K562 (cell line): ENCODE measurements at regions not wholly inside any gene's neighbourhood (a gene's known extent, or its start where the extent isn't known, plus 50 kb on each side); places are given as distances from the start of the nearest gene placed in this dataset.

Experiments
- EHMT2 ChIP-seq: fragments of 450-650 bp; IDR thresholded peaks from 2 replicates; pipeline ENCODE4 v1.6.1; 2018; ENCODE audit warnings: antibody characterized with exemption
- GABPB1 ChIP-seq: sonication (generic); formaldehyde crosslinking; IDR thresholded peaks from 2 replicates; pipeline ENCODE4 v1.8.0; 2022; ENCODE audit warnings: mild to moderate bottlenecking, missing genetic modification reagents
- MEF2A ChIP-seq: IDR thresholded peaks from 2 replicates; pipeline ENCODE4 v1.6.1; 2011; ENCODE audit warnings: low read depth, mild to moderate bottlenecking, low read length, moderate library complexity; ENCODE audit not compliant: control insufficient read depth
- NFXL1 ChIP-seq: fragments of 450-650 bp; formaldehyde crosslinking; IDR thresholded peaks from 2 replicates; pipeline ENCODE4 v1.4.0; 2021; ENCODE audit warnings: mild to moderate bottlenecking
- SMARCC2 ChIP-seq: fragments of 450-650 bp; IDR thresholded peaks from 2 replicates; pipeline ENCODE4 v1.6.1; 2017; ENCODE audit warnings: antibody characterized with exemption, moderate library complexity, mild to moderate bottlenecking, low read depth
- TEAD4 ChIP-seq, 2 experiments: sonication (generic) in 1 of 2; formaldehyde crosslinking in 1 of 2; IDR thresholded peaks; 2 replicates each; pipeline versions ENCODE4 v1.6.1 to v1.8.0; 2012 to 2022; ENCODE audit warnings: borderline replicate concordance in 1 of 2, inconsistent platforms in 1 of 2, low read length in 1 of 2, mild to moderate bottlenecking in 1 of 2, missing genetic modification reagents in 1 of 2
- TF ChIP-seq, protein P1 (sequence below): fragments of 450-650 bp; IDR thresholded peaks from 2 replicates; pipeline ENCODE4 v1.6.1; 2016; ENCODE audit warnings: antibody characterized with exemption
- TF ChIP-seq, protein P2 (sequence below): fragments of 450-650 bp; formaldehyde crosslinking; IDR thresholded peaks from 2 replicates; pipeline ENCODE4 v1.4.0; 2020; ENCODE audit warnings: mild to moderate bottlenecking, moderate library complexity

DNA sequence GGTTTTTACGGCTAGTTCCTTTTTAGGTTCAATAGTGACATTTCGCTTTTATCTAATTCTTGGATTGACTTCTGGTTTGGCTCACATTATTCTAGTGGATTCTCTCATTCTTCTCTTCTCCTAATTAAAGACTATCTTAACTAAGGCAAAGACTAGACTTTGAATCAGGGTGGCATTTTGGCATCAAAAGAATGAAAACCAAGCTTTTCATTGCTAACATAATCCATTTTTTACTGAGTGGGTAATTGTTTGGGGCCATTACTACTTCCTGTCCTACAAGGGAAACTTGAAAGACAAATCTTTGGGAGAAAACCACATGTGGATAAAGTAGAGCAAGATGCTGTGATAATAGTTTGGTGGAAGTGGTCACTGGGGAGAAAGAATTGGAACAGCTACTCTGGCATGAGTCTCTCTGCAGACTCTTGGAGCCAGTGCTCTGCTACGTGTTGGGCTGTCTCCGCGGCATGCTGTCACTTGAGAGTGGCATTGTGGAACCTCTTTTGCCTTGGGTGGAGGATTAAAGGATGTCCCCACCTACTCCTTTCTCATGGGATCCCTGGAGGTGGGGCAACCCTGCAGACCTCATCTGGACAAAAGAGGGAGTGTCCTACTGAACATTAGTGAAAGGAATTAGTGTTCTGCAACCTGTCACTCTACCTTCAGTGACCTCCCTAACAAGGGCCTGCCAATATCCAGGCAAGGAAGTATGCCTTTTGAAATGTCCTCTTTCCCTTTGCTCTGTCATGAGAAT is 280.4 kb downstream of the PSAT1 start (continued):
- TF ChIP-seq, protein P1, sequence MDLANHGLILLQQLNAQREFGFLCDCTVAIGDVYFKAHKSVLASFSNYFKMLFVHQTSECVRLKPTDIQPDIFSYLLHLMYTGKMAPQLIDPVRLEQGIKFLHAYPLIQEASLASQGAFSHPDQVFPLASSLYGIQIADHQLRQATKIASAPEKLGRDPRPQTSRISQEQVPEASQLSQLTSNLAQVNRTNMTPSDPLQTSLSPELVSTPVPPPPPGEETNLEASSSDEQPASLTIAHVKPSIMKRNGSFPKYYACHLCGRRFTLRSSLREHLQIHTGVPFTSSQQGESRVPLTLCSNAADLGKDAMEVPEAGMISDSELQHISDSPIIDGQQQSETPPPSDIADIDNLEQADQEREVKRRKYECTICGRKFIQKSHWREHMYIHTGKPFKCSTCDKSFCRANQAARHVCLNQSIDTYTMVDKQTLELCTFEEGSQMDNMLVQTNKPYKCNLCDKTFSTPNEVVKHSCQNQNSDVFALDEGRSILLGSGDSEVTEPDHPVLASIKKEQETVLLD = no peak
- no peak for TF ChIP-seq EHMT2
- no peak for TF ChIP-seq MEF2A
- TF ChIP-seq TEAD4 (IDR thresholded peaks at IDR 0.05; ENCODE audit: low read length) = no peak
- TF ChIP-seq TEAD4 (CRISPR knock-in tag; IDR thresholded peaks at IDR 0.05; ENCODE audit: borderline replicate concordance) = no peak
- no peak for TF ChIP-seq NFXL1 (CRISPR knock-in tag)
- TF ChIP-seq, protein P2, sequence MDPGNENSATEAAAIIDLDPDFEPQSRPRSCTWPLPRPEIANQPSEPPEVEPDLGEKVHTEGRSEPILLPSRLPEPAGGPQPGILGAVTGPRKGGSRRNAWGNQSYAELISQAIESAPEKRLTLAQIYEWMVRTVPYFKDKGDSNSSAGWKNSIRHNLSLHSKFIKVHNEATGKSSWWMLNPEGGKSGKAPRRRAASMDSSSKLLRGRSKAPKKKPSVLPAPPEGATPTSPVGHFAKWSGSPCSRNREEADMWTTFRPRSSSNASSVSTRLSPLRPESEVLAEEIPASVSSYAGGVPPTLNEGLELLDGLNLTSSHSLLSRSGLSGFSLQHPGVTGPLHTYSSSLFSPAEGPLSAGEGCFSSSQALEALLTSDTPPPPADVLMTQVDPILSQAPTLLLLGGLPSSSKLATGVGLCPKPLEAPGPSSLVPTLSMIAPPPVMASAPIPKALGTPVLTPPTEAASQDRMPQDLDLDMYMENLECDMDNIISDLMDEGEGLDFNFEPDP = no peak
- no peak for TF ChIP-seq GABPB1 (CRISPR knock-in tag)
- no peak for TF ChIP-seq SMARCC2
